Hematopoietic multipotent progenitor cell treated with erythropoietin and hydrocortisone succinate and interleukin-3 and kit ligand, for 4 days (in vitro differentiated cells): ENCODE measurements at regions not wholly inside any gene's neighbourhood (a gene's known extent, or its start where the extent isn't known, plus 50 kb on each side); places are given as distances from the start of the nearest gene placed in this dataset.
A peak's percentile ranks its signal among the peaks of the same experiment; 100 is the strongest.

Experiments
- DNase-seq: peaks from one replicate; pipeline ENCODE4 v3.0.0-alpha.2; 2015

DNA sequence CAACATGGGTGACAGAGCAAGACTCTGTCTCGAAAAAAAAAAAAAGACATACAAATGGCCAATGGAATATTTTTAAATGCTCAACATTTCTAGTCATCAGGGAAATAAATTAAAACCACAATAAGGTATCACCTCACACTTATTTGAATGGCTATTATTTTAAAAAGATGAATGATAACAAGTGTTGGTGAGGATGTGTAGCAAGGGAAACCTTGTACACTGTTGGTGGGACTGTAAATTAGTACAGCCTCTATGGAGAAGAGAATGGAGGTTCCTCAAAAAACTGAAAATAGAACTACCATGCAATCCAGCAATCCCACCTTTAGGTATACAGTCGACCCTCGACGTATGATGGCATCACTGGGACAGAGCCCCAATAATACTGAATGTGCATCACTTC is 65.4 kb upstream of the DIP2C start:
- DNase-seq = no peak

GRCh38 chr10:753530-753929 is 64.1 kb upstream of the DIP2C start:
- DNase-seq = peak; percentile 43

GRCh38 chr10:740936-741431 is 51.5 kb upstream of the DIP2C start:
- no peak for DNase-seq

- no peak for DNase-seq
These were observed 49.9 kb upstream of the DIP2C start for GRCh38 chr10:739403-739802.
